ENCODE measurements at regions not wholly inside any gene's neighbourhood (a gene's known extent, or its start where the extent isn't known, plus 50 kb on each side); places are given as distances from the start of the nearest gene placed in this dataset.
A peak's percentile ranks its signal among the peaks of the same experiment; 100 is the strongest.

DNA sequence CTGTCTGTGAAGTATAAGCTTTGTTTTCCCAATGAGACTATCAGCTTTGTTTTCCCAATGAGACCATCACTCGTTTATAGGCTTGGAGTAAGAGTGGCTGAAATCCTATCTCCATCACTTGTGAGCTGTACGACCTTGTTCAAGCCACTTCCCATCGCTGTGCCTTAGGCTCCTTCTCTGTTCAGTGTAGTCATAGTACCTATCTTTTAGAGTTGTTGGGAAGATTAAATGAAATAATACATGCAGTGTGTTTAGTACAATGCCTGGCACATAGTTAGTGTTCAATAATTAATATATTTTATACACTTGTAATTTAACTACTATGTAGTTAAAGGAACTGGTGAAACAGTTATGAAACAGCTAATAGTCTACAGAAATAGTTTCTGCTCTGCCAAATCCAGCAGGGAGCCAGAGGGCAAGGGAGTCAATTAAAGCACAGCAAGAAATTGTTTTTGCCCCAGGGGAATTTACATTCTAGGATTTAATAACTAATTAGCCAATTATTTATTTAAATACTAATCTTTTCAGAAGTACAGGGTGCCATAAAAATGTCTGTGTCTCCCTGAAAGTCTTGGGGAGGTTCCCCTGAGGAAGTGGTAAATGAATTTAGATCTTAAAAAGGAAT, 139.3 kb upstream of the HMCN1 start:
- intact Hi-C loops (cut with DNase I): no loop called here
- DNase-seq: no peak

DNA sequence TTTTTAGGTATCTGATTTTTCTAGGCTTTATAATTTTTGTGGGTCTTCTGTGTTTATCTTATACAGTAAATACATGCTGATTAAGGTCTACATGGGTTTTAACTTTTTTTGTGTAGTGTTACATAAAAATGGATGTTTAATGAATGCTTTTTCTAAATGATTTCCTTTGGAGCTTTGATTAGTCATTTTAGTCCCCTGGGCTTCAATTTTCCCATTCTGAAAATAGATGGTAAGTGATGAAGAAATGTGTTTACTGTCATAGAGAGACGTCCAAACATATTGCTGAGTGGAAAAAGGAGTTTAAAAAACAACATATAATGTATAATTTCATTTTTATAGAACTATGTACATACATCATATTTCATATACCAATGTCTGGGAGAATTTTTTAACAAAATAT, 140.9 kb upstream of the HMCN1 start:
- no peak for DNase-seq
- intact Hi-C loops (cut with DNase I): no loop called here

DNA sequence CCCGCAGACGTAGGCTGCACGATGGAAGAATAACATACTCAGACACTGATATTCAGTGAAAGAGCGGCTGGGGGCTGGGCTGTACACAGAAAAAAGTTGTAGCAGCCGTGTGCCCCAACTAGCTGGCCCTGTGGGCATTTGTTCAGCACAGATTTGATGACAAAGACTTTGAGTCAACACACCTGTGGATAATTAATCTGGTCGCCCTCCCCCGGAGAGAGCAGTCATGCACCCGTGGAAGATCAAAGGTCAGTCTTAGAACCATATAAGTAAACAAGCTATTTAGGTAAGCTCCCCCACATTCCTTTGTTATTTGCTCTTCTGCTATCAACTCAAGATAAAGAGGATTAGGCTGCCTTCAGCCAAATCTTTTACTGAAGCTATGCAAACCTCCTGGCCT, 148.4 kb upstream of the HMCN1 start:
- DNase-seq: no peak
- intact Hi-C loops (cut with DNase I): no loop called here

DNA sequence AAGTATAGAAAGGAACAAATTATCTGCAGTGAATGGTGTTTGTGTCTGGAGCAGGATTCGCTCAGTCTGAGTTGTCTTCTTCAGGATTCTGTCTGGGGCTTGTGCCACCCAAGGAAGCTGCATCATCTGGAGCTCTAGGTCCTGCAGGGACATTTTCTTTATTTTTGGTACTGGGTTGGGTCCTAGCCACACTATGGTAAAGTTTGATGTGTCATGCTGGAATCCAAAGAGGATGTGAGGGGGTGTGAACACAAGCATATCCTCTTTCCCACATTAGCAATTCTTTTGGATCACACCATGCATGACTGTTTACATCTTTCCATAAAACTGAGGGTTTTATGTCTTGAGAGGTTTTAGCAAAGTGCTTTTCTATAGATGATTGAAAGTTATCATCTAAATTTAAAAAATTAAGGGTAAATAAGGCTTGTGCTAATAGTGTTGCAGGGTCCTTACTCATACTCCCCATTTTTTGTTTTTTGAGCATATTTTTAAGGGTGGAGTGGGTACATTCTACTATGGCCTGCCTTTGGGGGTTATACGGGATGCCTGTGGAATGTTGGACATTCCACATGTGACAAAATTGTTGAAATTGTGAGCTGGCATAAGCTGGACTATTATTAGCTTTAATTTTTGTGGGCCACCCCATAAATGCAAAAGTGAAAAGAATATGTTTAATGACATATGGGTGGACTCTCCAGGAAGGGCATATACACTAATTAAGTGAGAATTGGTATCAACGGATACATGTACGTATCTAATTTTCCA, 152.0 kb upstream of the HMCN1 start:
- DNase-seq: no peak
- intact Hi-C loops (cut with DNase I): no loop called here

DNA sequence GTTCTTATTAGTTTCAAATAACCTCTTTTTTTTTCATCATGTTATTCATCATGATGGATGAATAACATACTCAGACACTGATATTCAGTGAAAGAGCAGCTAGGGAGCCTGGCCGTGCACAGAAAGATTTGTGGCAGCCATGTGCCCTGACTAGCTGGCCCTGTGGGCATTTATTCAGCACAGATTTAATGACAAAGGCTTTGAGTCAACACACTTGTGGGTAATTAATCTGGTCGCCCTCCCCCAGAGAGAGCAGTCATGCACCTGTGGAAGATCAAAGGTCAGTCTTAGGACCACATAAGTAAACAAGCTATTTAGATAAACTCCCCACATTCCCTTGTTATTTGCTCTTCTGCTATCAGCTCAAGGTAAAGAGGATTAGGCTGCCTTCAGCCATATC, 153.2 kb upstream of the HMCN1 start:
- intact Hi-C loops (cut with DNase I): no loop called here

DNA sequence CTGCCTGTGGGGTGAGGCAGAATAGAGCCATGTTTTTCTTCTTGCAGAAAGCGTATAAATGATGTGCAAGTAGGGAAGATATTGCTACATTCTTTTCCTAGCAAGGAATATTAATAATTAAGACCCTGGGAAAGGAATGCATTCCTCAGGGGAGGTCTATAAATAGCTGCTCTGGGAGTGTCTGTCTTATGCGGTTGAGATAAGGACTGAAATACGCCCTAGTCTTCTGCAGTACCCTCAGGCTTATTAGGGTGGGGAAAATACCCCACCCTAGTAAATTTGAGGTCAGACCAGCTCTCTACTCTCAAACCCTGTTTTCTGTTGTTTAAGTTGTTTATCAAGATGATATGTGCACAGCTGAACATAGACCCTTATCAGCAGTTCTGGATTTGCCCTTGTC, 155.9 kb upstream of the HMCN1 start:
- no peak for DNase-seq
- intact Hi-C loops (cut with DNase I): no loop called here

More for the DNA sequence above, 153.2 kb upstream of the HMCN1 start:
- no peak for DNase-seq

DNA sequence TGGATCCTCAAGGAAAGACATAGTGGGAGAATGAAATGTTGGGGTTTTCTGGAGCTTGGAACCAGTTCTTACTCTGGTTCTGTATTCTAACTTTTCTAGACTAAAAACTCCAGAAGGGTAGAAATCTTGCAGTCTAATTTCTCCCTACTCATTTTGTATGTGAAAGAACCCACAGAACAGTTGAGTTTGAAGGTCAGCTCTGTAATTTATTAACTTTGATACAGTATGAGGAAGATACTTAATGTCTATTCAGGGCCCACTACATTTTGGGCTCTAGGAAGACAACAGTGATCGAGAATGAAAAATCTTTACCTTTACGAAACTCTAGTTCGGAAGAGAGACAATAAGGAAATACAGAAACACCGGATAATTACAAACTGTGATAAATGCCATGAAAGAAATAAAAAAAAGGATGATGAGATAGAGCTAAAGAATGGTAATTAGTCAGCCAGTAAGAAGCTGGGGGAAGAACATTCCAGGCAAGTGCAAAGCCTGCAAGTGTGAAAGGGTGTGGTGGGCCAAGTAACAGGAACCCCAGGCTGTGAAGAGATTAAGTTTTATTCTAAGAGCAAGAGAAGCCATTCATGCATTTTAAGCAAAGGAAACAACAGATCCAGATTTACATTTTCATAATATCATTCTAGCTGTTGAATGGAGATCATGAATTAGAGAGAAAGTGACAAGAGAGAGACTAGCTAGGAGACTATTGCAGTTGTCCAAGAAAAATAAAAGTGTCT, 159.9 kb upstream of the HMCN1 start:
- DNase-seq: no peak
- intact Hi-C loops (cut with DNase I): no loop called here

DNA sequence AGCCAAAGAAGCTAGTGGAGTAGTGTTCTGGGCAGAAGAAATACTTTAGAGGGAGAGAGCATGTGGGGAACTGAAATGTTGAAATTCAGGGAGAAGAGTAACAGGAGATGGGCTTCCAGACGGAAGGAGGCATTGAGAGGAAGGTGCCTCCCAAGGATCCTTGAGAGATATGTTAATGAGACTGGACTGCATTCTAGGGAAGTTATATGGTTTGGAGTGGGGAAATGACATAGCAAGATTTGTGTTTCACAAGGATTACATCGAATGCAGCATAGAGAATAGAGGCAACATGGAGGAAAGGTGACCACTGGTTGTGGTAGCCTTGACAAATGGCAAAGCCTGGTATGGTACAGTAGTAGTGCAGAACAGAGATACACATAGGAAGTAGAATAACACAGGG, 160.5 kb upstream of the HMCN1 start:
- no peak for DNase-seq
- intact Hi-C loops (cut with DNase I): no loop called here

DNA sequence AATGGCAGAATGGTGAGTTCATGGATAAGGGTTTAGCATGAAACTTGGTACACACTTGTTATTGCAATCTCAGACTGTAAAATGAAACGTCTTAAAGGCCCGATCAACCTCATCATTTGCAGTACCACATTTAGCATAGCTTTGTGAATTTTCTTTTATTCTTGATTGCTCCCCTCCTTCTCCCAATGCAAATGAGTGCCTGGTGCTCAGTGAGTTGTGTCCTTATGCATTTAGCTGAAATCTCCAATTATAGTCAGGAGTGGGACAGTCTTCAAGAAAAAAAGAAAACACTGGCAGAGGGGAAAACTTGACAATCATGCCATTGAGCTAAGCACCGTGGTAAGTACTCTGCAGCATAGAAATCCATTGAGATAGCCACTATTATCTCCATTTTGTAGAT, 161.0 kb upstream of the HMCN1 start:
- no peak for DNase-seq
- intact Hi-C loops (cut with DNase I): no loop called here

DNA sequence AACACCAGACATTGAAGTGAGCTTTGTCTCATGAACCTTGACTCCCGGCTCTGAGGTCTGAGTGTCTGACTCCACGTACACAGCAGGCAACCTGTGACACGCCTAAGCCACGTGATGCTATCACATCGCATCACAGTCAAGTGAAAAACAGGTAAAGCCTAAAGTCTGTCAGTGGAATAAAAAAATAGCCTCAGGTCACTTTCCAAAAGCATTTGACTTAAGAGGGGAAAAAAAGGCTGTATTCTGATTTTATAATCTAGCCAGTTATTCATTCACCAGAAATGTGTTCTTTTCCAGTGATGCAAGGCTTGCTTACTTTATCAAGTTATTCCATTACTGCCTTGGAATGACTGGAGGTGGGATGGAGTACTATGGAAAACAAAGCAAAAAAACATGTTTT, 163.2 kb upstream of the HMCN1 start:
- DNase-seq: no peak
- intact Hi-C loops (cut with DNase I): no loop called here

DNA sequence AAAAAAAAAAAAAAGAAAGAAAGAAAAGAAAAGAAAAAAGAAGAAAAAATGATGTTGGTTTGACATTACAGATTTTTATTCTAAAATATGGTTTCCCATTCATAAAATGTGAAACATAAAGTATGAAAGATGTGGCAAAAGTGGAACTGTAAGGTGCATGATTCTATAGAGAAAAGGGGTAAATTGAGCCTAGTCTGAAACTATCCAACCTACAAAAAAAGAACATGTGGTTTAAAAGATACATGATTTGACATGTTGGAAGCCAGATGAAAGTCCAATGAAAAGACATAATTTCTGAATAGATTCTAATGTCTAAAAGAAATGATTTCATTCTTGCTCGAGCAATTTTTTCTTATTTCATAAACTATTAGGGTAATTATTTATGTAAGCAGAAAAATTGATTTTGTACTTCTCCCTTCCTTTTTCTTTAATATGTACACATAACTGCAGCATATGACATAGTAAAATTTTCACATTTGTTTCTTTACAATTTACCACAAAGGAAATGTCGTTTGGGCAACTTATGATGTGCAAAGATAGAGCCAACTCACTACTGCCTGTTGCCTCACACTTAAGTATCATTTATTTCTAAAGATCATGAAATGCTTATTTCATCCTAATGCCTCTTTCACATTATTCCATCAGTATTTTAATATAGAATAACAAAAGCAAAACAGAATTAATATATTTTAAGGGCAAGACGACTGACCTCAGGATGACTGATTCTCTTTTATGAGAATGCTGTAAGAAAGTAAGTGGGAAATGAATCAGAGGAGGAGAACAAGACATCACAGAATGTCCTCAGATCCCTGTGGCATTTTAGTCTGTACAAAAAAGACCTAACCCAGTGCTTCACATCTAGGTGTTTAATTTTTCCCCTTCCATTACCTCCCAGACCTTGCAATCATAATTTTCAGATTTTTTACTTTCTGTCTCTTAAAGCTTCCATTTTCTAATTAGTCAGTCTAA, 165.8 kb upstream of the HMCN1 start:
- no peak for DNase-seq
- intact Hi-C loops (cut with DNase I): loop anchor here (10.0 kb wide), 1 partner anchor 254 kb away; the partner anchor contains the start of gene IVNS1ABP

DNA sequence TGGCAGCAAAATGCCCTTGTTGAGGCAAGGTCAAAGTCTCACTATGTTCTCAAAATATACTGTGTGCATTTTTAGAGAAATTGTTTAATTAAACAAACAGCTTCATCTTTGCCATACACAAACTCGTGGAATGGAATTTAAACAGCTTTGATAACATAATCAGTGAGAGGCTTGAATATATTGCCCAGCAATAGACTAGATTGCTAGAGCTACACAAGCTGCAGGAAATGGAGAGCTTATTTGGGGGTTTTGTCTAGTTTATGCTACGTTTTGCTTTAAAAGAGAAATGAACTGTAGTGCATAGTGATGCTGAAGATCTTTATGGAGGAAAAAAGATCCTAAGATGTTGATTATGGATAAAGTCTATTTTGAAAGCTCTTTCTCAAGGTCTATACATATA, 166.8 kb upstream of the HMCN1 start:
- intact Hi-C loops (cut with DNase I): loop anchor here (10.0 kb wide), 1 partner anchor 253 kb away; the partner anchor contains the start of gene IVNS1ABP
- DNase-seq: no peak

DNA sequence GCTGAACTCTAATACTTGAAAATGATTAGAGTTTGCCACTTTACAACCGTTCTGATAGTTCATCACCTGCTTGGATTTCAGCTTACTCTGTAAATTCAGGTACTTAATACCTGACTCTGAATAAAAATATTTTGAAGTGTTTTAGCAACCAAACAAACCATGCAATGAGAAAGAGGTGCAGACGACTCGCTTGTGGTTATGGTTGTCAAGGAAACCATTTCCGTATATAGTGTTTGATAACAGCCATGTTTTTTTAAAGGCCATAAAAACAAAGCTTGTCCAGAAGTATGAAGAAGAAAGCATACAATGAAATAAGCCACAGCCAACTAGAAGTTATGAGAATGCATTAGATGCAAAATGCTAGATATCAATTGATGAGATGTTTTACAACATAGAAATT, 167.2 kb upstream of the HMCN1 start:
- intact Hi-C loops (cut with DNase I): loop anchor here (10.0 kb wide), 1 partner anchor 252 kb away; the partner anchor contains the start of gene IVNS1ABP
- no peak for DNase-seq

DNA sequence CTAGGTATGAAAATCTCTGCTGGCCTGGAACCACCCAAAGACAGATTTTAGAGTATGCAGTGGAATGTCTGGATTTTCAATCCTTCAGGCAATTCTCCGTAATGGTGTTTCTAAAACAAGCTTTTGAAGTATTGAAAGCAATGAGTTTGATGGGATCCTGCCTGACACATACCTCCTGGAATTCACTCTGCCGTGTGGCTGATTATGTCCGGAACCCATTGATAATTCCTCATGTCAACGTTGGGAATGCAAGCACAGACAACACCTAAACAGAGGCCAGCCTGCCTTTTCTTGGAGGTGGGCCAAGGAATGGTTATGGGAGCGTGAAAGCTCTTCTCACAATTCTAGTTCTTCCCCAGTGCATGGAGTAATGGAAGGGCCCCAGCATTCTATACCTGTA, 168.9 kb upstream of the HMCN1 start:
- intact Hi-C loops (cut with DNase I): loop anchor here (10.0 kb wide), 1 partner anchor 251 kb away; the partner anchor contains the start of gene IVNS1ABP
- no peak for DNase-seq

DNA sequence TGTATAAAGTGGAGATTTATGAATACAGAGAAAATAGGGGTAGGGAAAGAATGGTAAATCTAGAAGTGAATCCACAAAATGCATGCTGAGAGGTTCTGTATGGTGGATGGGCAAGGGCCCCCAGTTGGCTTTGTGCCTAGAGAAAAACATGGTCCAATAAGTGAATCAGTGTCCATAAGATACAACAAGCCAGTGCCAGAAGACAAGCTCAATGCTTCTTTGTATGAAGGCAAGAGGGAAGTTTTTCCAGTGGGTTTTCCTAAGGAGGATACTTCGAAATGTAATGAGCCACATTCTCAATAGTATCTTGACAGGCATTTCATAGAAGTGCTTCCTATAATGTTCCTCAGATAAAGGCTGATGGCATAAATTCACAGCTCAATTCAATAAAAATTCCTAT, 169.4 kb upstream of the HMCN1 start:
- DNase-seq: no peak
- intact Hi-C loops (cut with DNase I): loop anchor here (10.0 kb wide), 1 partner anchor 250 kb away; the partner anchor contains the start of gene IVNS1ABP

DNA sequence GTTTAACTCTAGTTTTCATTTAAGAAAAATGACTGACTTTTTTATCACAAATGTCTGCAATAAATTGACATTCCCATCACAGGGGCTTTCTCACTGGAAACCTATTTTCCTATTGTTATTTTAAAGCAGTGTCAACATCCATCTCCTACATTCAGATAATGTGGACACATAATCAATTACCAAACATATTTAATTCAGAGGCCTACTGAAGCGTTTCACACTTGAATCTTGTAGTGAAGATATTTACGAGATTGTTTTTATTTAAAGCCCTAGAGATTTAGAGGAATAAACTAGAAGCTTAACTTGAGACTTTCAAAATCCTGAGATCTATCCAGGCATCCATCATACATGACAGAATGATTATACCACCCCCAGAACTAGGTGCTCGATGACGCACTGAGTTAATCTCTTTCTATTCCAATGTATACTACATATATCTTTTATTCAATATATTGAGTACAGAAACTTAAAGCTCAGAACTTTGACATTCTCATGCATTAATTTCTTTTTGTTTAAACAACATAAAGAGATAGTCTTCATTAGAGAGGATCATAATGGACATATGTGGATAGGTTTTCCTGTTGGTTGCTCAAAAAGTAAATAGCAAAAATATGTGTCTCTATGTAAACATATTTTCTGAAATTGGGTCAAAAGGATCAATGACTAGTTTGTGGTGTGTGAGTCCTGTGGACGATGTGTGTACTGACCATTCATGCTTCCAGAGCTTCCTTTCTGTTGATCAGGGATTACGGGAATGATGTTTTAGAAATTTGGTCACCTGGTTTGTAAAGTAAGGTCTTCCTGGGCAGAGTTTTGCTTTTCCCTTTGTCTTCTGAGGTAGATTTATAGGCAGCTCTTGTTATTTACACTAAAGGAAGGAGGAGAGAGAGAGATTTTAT, 171.5 kb upstream of the HMCN1 start:
- DNase-seq: peak in 4 of 42 donors; percentile 16 to 54 (median 30)
- intact Hi-C loops (cut with DNase I): loop anchor here (10.0 kb wide), 1 partner anchor 248 kb away; the partner anchor contains the start of gene IVNS1ABP

DNA sequence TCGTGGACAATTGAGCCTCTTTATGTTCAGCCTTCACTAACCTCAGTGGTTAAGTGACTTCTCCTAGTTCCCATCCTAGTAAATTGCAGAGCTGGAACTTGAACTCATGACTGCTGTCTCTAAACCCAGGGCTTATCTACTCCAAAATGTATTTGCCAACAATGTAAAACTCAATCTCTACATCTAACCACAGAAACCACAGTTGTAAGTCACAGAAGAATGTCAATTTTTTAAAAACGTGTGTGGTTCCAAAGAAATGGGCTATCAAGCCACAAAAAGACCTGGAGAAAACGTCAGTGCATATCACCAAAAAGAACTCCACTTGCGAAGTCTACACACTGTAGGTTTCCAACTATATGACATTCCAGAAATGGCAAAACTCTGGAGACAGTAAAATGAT, 172.6 kb upstream of the HMCN1 start:
- intact Hi-C loops (cut with DNase I): loop anchor here (10.0 kb wide), 1 partner anchor 247 kb away; the partner anchor contains the start of gene IVNS1ABP
- DNase-seq: no peak

DNA sequence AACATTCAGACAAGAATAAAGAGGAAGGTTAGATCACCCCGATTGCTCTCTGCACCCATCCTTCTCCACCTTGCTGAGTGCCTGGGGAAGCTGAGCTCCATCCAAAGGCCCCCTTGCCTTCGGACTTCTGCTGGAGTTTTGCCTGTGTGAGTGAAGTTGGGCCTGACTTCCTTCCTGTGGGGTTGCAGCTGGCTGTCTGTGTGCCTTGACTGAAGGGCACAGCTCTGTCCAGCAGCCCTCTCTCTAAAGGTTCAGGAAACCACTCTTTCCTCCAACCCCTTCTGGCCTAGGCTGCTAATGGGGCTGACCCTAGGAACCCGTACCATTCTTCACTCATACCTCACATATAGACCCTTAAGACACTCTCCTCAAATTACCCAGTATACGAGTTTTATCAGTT, 173.4 kb upstream of the HMCN1 start:
- intact Hi-C loops (cut with DNase I): loop anchor here (10.0 kb wide), 1 partner anchor 246 kb away; the partner anchor contains the start of gene IVNS1ABP
- peak in 1 of 42 donors; percentile 34 for DNase-seq
